ENCODE measurements at regions not wholly inside any gene's neighbourhood (a gene's known extent, or its start where the extent isn't known, plus 50 kb on each side); places are given as distances from the start of the nearest gene placed in this dataset.

- TF ChIP-seq CTCF (IDR thresholded peaks at IDR 0.05; ENCODE audit: low read length) (no peak), EZH2 (IDR thresholded peaks at IDR 0.05; ENCODE audit: borderline replicate concordance, low read length) (no peak)
These were observed 932.8 kb downstream of the TTLL7 start for GRCh38 chr1:83065952-83066727.
